H1 (cell line): ENCODE measurements at regions not wholly inside any gene's neighbourhood (a gene's known extent, or its start where the extent isn't known, plus 50 kb on each side); places are given as distances from the start of the nearest gene placed in this dataset.

ENCODE experiments used
- CTCF ChIA-PET: fragments of 300-600 bp; sonication (Branson Sonifier 250); formaldehyde crosslinking; loops from one replicate; lab custom pipeline; 2021; ENCODE audit not compliant: partially characterized antibody; lab: Charles Lee
- POLR2A ChIA-PET: fragments of 300-600 bp; sonication (Branson Sonifier 250); formaldehyde crosslinking; loops from one replicate; lab custom pipeline; 2021; ENCODE audit warnings: inconsistent platforms; ENCODE audit not compliant: partially characterized antibody; lab: Charles Lee
- DNase-seq, 2 experiments: peaks; one replicate each; pipeline versions ENCODE4 v3.0.0 to v3.0.0-alpha.2; 2010 to 2022; ENCODE audit warnings: low spot score in 2 of 2, low read depth in 1 of 2, mixed read lengths in 1 of 2
- FAIRE-seq: peaks from 2 replicates; lab custom pipeline; 2011; peaks lifted over from hg19 to GRCh38; lab: Jason Lieb, UNC
- H2AFZ ChIP-seq: 2 replicates; pipeline ENCODE4 v1.8.1; 2012; ENCODE audit warnings: low read length, inconsistent platforms
- H2AK5ac ChIP-seq: 2 replicates; pipeline ENCODE4 v1.6.1; 2013; ENCODE audit warnings: low read depth, low read length
- H2BK120ac ChIP-seq: replicated peaks from 2 replicates; pipeline ENCODE3; 2013; ENCODE audit warnings: low read depth, low read length, inconsistent platforms
- H2BK12ac ChIP-seq: 2 replicates; pipeline ENCODE4 v1.6.1; 2013; ENCODE audit warnings: low read depth, low read length
- H2BK15ac ChIP-seq: 2 replicates; pipeline ENCODE4 v1.6.1; 2013; ENCODE audit warnings: low read length
- H2BK20ac ChIP-seq: 2 replicates; pipeline ENCODE4 v1.6.1; 2013; ENCODE audit warnings: low read length
- H2BK5ac ChIP-seq: 2 replicates; pipeline ENCODE4 v1.6.1; 2013; ENCODE audit warnings: low read depth, low read length
- H3K14ac ChIP-seq: 2 replicates; pipeline ENCODE4 v1.6.1; 2013; ENCODE audit warnings: inconsistent platforms; ENCODE audit not compliant: insufficient read length
- H3K18ac ChIP-seq: 2 replicates; pipeline ENCODE4 v1.6.1; 2013; ENCODE audit warnings: low read length; ENCODE audit errors: extremely low read depth
- H3K23ac ChIP-seq: 2 replicates; pipeline ENCODE4 v1.6.1; 2013; ENCODE audit warnings: inconsistent platforms; ENCODE audit not compliant: insufficient read length
- H3K23me2 ChIP-seq: 2 replicates; pipeline ENCODE4 v1.6.1; 2013; ENCODE audit warnings: low read depth, low read length
- H3K27ac ChIP-seq: 2 replicates; pipeline ENCODE4 v1.6.1; 2011; ENCODE audit warnings: low read depth, low read length, inconsistent platforms
- H3K27me3 ChIP-seq, 4 experiments: replicated peaks in 1 of 4; 1 replicate in 1 of 4; 2 replicates in 3 of 4; pipeline versions ENCODE4 v1.6.1 to v1.8.1; 2011 to 2013; ENCODE audit warnings: low read length in 3 of 4, mild to moderate bottlenecking in 3 of 4, inconsistent platforms in 2 of 4, mixed read lengths in 2 of 4, moderate library complexity in 1 of 4; ENCODE audit not compliant: control insufficient read depth in 3 of 4, insufficient read depth in 3 of 4; ENCODE audit errors: extremely low read depth in 1 of 4
- H3K36me3 ChIP-seq, 4 experiments: 2 replicates each; pipeline versions ENCODE4 v1.6.1 to v1.8.1; 2011 to 2013; ENCODE audit warnings: mild to moderate bottlenecking in 4 of 4, low read length in 3 of 4, moderate library complexity in 2 of 4, control low read depth in 1 of 4, inconsistent platforms in 1 of 4; ENCODE audit not compliant: insufficient read depth in 4 of 4, control insufficient read depth in 2 of 4
- H3K4ac ChIP-seq: replicated peaks from 2 replicates; pipeline ENCODE3; 2013; ENCODE audit warnings: low read length, low read depth, mixed read lengths, inconsistent platforms; ENCODE audit not compliant: insufficient read length
- H3K4me1 ChIP-seq, 4 experiments: replicated peaks in 1 of 4; 1 replicate in 1 of 4; 2 replicates in 3 of 4; pipeline versions ENCODE4 v1.6.1 to v1.8.1; 2011 to 2013; ENCODE audit warnings: low read length in 3 of 4, inconsistent platforms in 2 of 4, mixed read lengths in 1 of 4; ENCODE audit not compliant: insufficient read depth in 4 of 4, control insufficient read depth in 3 of 4
- H3K4me2 ChIP-seq, 2 experiments: 2 replicates each; pipeline versions ENCODE4 v1.6.1 to v1.8.1; 2011 to 2013; ENCODE audit warnings: low read depth in 2 of 2, low read length in 2 of 2, control low read depth in 1 of 2, inconsistent platforms in 1 of 2, mild to moderate bottlenecking in 1 of 2; ENCODE audit not compliant: insufficient read depth in 1 of 2
- H3K4me3 ChIP-seq, 4 experiments: fragments of 200-600, 300-600 bp in 1 of 4; sonication (generic), shearing (Covaris generic), sonication (Bioruptor Twin) in 1 of 4; 2 replicates each; pipeline versions ENCODE4 v1.5.1 to v1.8.1; 2011 to 2016; ENCODE audit warnings: low read length in 4 of 4, low read depth in 3 of 4, control low read depth in 2 of 4, inconsistent platforms in 2 of 4, mild to moderate bottlenecking in 2 of 4, mixed read lengths in 1 of 4, moderate library complexity in 1 of 4; ENCODE audit not compliant: insufficient read depth in 2 of 4; ENCODE audit errors: extremely low read depth in 1 of 4
- H3K56ac ChIP-seq: replicated peaks from 2 replicates; pipeline ENCODE3; 2013; ENCODE audit warnings: low read depth, mild to moderate bottlenecking, mixed read lengths, low read length, inconsistent platforms; ENCODE audit not compliant: insufficient read length
- H3K79me1 ChIP-seq: 2 replicates; pipeline ENCODE4 v1.6.1; 2013; ENCODE audit warnings: low read depth, low read length, control low read depth
- H3K79me2 ChIP-seq, 2 experiments: 2 replicates each; pipeline versions ENCODE4 v1.6.1 to v1.8.1; 2012 to 2013; ENCODE audit warnings: low read length in 2 of 2, mild to moderate bottlenecking in 2 of 2, inconsistent platforms in 1 of 2; ENCODE audit not compliant: insufficient read depth in 2 of 2, control insufficient read depth in 1 of 2
- H3K9ac ChIP-seq, 4 experiments: replicated peaks in 1 of 4; 1 replicate in 1 of 4; 2 replicates in 3 of 4; pipeline versions ENCODE4 v1.6.1 to v1.8.1; 2011 to 2013; ENCODE audit warnings: low read depth in 3 of 4, low read length in 3 of 4, control low read depth in 2 of 4, mild to moderate bottlenecking in 2 of 4, moderate library complexity in 2 of 4, inconsistent platforms in 1 of 4; ENCODE audit errors: extremely low read depth in 1 of 4
- H3K9me3 ChIP-seq, 2 experiments: 2 replicates each; pipeline versions ENCODE4 v1.6.1 to v1.8.1; 2012 to 2013; ENCODE audit warnings: mild to moderate bottlenecking in 2 of 2, moderate library complexity in 2 of 2, control low read depth in 1 of 2, inconsistent platforms in 1 of 2, low read depth in 1 of 2, low read length in 1 of 2, mixed read lengths in 1 of 2; ENCODE audit not compliant: insufficient read depth in 2 of 2
- H4K20me1 ChIP-seq, 2 experiments: replicated peaks in 1 of 2; 2 replicates each; pipeline versions ENCODE3 to v1.8.1; 2011 to 2013; ENCODE audit warnings: inconsistent platforms in 2 of 2, low read length in 2 of 2, mild to moderate bottlenecking in 1 of 2; ENCODE audit not compliant: insufficient read depth in 2 of 2, control insufficient read depth in 1 of 2
- H4K5ac ChIP-seq: 2 replicates; pipeline ENCODE4 v1.6.1; 2013; ENCODE audit warnings: low read length, low read depth, mixed read lengths, inconsistent platforms; ENCODE audit not compliant: insufficient read length
- H4K8ac ChIP-seq: 2 replicates; pipeline ENCODE4 v1.8.0; 2013; ENCODE audit warnings: mild to moderate bottlenecking, moderate library complexity, low read length, inconsistent platforms; ENCODE audit not compliant: insufficient read depth; ENCODE audit errors: extremely low read depth
- H4K91ac ChIP-seq: replicated peaks from 2 replicates; pipeline ENCODE3; 2013; ENCODE audit warnings: low read length, mixed read lengths, inconsistent platforms; ENCODE audit not compliant: insufficient read length
- ASH2L ChIP-seq: fragments of 200-600, 300-600 bp; sonication (generic); IDR thresholded peaks from one replicate; pipeline ENCODE4 v1.7.1; 2017; ENCODE audit warnings: low read length
- JUN ChIP-seq: IDR thresholded peaks from 2 replicates; pipeline ENCODE4 v1.6.1; 2011; ENCODE audit warnings: low read depth, mild to moderate bottlenecking, improper control_type of control experiment, low read length
- NANOG ChIP-seq: IDR thresholded peaks from 2 replicates; pipeline ENCODE4 v1.6.1; 2011; ENCODE audit warnings: low read length, low read depth, mild to moderate bottlenecking, inconsistent platforms; ENCODE audit not compliant: insufficient read depth, poor library complexity, severe bottlenecking
- WGBS, 2 experiments: shearing (Covaris generic) in 1 of 2; methylation state at CpG; one replicate each; pipeline versions ENCODE4 v1.1.6 to v1.1.7; 2013 to 2015; ENCODE audit warnings: low lambda C conversion rate in 2 of 2, mixed read lengths in 2 of 2, inconsistent platforms in 1 of 2, low coverage in 1 of 2, missing lambda C conversion rate in 1 of 2; ENCODE audit not compliant: insufficient replicate concordance in 2 of 2, insufficient coverage in 1 of 2, insufficient read length in 1 of 2; ENCODE audit errors: extremely low coverage in 1 of 2, missing lambda C conversion rate in 1 of 2; 5-methylcytosine and 5-hydroxymethylcytosine counted together

- Histone ChIP-seq H2BK20ac (peak overlapping the region; percentile 96), H2BK12ac (peak overlapping the region; percentile 98), H2AK5ac (peak overlapping the region; percentile 78; the same call in 1 of the 2 replicates), H4K5ac (peak overlapping the region; percentile 61), H3K4me3 (peak overlapping the region in 3 of 4 experiments; percentile 14 to 45 (median 17); a peak in 3 of 8 replicates), H3K4me2 (peak overlapping the region; percentile 56 to 68), H3K27ac (peak overlapping the region; percentile 66), H3K27me3 (no peaks in the 10 kb centered on the region), H3K14ac (no peak overlapping the region), H3K4ac (peak overlapping the region; percentile 81), H3K9ac (no peak overlapping the region), H3K36me3 (peaks cover 0 to 4% (median 0%) of the 10 kb centered on the region in 4 experiments; a peak in 1 of 8 replicates), H3K9me3 (peaks cover 3 to 4% of the 10 kb centered on the region in 2 experiments; a peak in 2 of 4 replicates), H3K4me1 (peaks cover 0 to 6% (median 4%) of the 10 kb centered on the region in 4 experiments; a peak in 4 of 7 replicates), H3K18ac (peak overlapping the region; percentile 72; the same call in 1 of the 2 replicates), H3K23me2 (0 out of 2 replicates have a peak, but pooled peaks cover 3% of the 10 kb centered on the region), H2AFZ (no peak overlapping the region), H4K91ac (peak overlapping the region; percentile 82), H3K79me2 (no peaks in the 10 kb centered on the region), H3K23ac (no peak overlapping the region), H3K79me1 (no peaks in the 10 kb centered on the region), H3K56ac (no peak overlapping the region), H4K8ac (no peak overlapping the region), H2BK15ac (no peak overlapping the region), H4K20me1 (no peaks in the 10 kb centered on the region), H2BK120ac (peak overlapping the region; percentile 99)
- no peak for DNase-seq
- WGBS, 2 experiments: 35% methylated on average over 4 of the region's 4 CpGs; no CpG with 5 or more reads in 1 of the 2 experiments
- ChIA-PET CTCF (no interaction called here), POLR2A (interaction anchor here (1.1 kb wide), 1 partner anchor 78 kb away, joined by 3 read pairs; no protein-coding TSS in a partner anchor)
- TF ChIP-seq NANOG: no peak
- TF ChIP-seq ASH2L: no peak
- TF ChIP-seq JUN: no peak
- TF ChIP-seq, all 59 proteins: peak for 0
- H2BK5ac ChIP-seq: peak overlapping the region; percentile 96
- peak; percentile 50 for FAIRE-seq
Measured at GRCh38 chr21:20661246-20661645, 337.0 kb upstream of the NCAM2 start.
